Thyroid gland (tissue), 4 donors: ENCODE measurements at regions not wholly inside any gene's neighbourhood (a gene's known extent, or its start where the extent isn't known, plus 50 kb on each side); places are given as distances from the start of the nearest gene placed in this dataset.

Experiments
- CTCF ChIP-seq, 6 experiments: fragments of 200-600 bp in 3 of 6; fragments of 450-650 bp in 3 of 6; sonication (generic) in 3 of 6; IDR thresholded peaks; one replicate each; pipeline ENCODE4 v1.5.1; 2016 to 2019; ENCODE audit warnings: antibody characterized with exemption in 6 of 6, mild to moderate bottlenecking in 2 of 6, inconsistent platforms in 1 of 6, moderate library complexity in 1 of 6
- POLR2A ChIP-seq, 2 donors: fragments of 450-650 bp; IDR thresholded peaks; one replicate each; pipeline ENCODE4 v1.6.1; 2017; ENCODE audit warnings: antibody characterized with exemption in 2 of 2, mild to moderate bottlenecking in 2 of 2, moderate library complexity in 1 of 2

DNA sequence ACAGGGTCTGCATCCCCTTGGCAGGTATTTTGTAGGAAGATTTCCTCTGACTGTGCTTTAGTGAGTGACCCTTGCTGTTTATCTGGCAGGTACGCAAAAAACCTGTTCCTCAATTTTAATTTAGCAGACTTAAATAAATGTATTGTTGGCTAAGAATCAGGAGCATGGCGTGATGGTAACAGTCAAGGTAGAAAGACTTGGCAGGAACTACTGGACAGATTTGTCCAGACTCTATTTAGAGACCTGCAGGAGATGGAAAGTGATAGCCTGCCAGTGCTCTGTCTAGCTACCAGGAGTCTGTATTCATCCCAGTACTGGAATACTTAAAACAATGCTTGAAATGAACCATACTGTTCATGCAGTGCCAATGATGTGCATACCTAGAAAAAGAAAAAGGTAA is 78.8 kb upstream of the MAST4 start:
- no peak for TF ChIP-seq CTCF (IDR thresholded peaks at IDR 0.05)
- TF ChIP-seq POLR2A (IDR thresholded peaks at IDR 0.05), result no peak
